Ovary (tissue), 7 donors: ENCODE measurements at regions not wholly inside any gene's neighbourhood (a gene's known extent, or its start where the extent isn't known, plus 50 kb on each side); places are given as distances from the start of the nearest gene placed in this dataset.

ENCODE experiments used
- DNase-seq, 5 donors: peaks; one replicate each; pipeline ENCODE4 v3.0.0-alpha.2; 2019 to 2020
- H3K27ac ChIP-seq, 2 donors: fragments of 200-600 bp; one replicate each; pipeline versions ENCODE4 v1.5.1 to v1.8.0; 2019 to 2022
- H3K27me3 ChIP-seq: fragments of 200-600 bp; one replicate; pipeline ENCODE4 v1.8.0; 2022
- H3K36me3 ChIP-seq: fragments of 200-600 bp; sonication (generic); one replicate; pipeline ENCODE4 v1.5.1; 2019
- H3K4me1 ChIP-seq: one replicate; pipeline ENCODE4 v1.8.1; 2013; ENCODE audit warnings: mild to moderate bottlenecking, moderate library complexity; ENCODE audit not compliant: insufficient read depth
- H3K4me3 ChIP-seq: fragments of 200-600 bp; sonication (generic); one replicate; pipeline ENCODE4 v1.5.1; 2017
- H3K9me3 ChIP-seq, 2 donors: fragments of 200-600 bp in 1 of 2; sonication (generic) in 1 of 2; one replicate each; pipeline versions ENCODE4 v1.5.1 to v1.8.1; 2013 to 2019; ENCODE audit warnings: mild to moderate bottlenecking in 1 of 2, moderate library complexity in 1 of 2
- EP300 ChIP-seq: sonication (generic); formaldehyde crosslinking; IDR thresholded peaks from one replicate; pipeline ENCODE4 v1.6.1; 2017; ENCODE audit warnings: antibody characterized with exemption
- POLR2A ChIP-seq: fragments of 450-650 bp; IDR thresholded peaks from one replicate; pipeline ENCODE4 v1.6.1; 2017; ENCODE audit warnings: antibody characterized with exemption, mild to moderate bottlenecking, moderate library complexity
- WGBS, 3 donors: extraction: QIAGEN DNeasy Blood & Tissue Kit in 1 of 3; methylation state at CpG; one replicate each; pipeline versions ENCODE4 v1.1.5 to v1.1.7; 2013 to 2017; 5-methylcytosine and 5-hydroxymethylcytosine counted together
- intact Hi-C, 4 donors: fragments of 100-400 bp; cut with DNase I; formaldehyde crosslinking; loops; one replicate each; pipeline versions ENCODE4 v1.11.0 to v1.15.1; 2022 to 2023
- TF ChIP-seq, protein P1 (sequence below), 3 donors: fragments of 450-650 bp in 2 of 3; fragments of 200-600 bp in 1 of 3; IDR thresholded peaks; one replicate each; pipeline versions ENCODE4 v1.5.1 to v1.8.0; 2016 to 2022; ENCODE audit warnings: antibody characterized with exemption in 3 of 3, mild to moderate bottlenecking in 1 of 3
- donor health status: DM: no; HTN: no; CAD: no; lungs with moderate emphysema.
- donor health status: DM: no; HTN: no; CAD: no.
- donor health status: Bipolar disorder and iron deficiency.
- donor health status: DM: no; HTN: no; CAD: no.
- donor health status: DM: yes; HTN: yes; CAD: no.

DNA sequence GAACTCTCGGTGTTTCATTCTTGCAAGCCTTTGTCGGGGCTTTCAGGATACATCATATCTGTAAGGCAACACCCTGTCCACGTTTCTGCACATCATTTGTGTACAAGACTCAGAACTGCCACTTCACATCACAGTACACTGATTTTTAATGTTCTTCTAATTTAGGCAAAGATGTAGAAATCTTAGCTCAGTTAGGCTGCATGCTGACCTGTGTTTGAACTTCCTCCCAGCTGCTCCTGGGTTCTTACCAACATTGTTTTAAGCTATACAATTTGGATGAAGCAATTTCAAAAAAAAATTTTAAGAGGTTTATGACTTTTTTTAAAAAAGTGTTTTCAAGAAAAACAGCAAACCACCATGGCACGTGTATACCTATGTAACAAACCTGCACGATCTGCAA is 1047.9 kb upstream of the SLC10A2 start:
- Histone ChIP-seq H3K4me1 (no peaks in the 10 kb centered on the region), H3K27ac (no peak overlapping the region), H3K36me3 (no peaks in the 10 kb centered on the region), H3K4me3 (no peak overlapping the region), H3K9me3 (no peaks in the 10 kb centered on the region), H3K27me3 (no peaks in the 10 kb centered on the region)
- no peak for TF ChIP-seq POLR2A
- TF ChIP-seq, protein P1, sequence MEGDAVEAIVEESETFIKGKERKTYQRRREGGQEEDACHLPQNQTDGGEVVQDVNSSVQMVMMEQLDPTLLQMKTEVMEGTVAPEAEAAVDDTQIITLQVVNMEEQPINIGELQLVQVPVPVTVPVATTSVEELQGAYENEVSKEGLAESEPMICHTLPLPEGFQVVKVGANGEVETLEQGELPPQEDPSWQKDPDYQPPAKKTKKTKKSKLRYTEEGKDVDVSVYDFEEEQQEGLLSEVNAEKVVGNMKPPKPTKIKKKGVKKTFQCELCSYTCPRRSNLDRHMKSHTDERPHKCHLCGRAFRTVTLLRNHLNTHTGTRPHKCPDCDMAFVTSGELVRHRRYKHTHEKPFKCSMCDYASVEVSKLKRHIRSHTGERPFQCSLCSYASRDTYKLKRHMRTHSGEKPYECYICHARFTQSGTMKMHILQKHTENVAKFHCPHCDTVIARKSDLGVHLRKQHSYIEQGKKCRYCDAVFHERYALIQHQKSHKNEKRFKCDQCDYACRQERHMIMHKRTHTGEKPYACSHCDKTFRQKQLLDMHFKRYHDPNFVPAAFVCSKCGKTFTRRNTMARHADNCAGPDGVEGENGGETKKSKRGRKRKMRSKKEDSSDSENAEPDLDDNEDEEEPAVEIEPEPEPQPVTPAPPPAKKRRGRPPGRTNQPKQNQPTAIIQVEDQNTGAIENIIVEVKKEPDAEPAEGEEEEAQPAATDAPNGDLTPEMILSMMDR (IDR thresholded peaks at IDR 0.05): no peak
- no peak for TF ChIP-seq EP300
- intact Hi-C loops: no loop called here
- 43 to 44% (median 44%) methylated on average over 5 of the region's 5 CpGs for WGBS, 3 donors
- DNase-seq: no peak

DNA sequence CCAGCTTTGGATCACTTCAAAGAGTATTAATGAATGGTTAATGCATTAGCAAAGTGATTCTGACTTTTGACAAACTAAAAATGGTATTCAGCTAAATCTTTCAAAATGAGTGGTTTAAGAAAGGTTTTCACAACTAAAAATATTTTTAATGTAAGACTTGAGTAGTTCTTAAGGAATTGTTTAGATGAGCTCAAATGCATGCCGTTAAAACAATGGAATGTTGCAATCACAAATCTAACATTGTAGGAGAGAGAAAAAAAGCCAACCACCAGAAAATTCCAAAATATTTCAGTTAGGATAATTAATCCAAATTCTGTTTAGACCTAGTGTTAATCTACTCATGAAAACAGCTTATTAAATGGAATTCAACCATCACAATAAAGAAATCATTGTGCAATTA is 1044.8 kb upstream of the SLC10A2 start:
- Histone ChIP-seq H3K27me3 (no peaks in the 10 kb centered on the region), H3K36me3 (no peaks in the 10 kb centered on the region), H3K27ac (no peak overlapping the region), H3K9me3 (no peaks in the 10 kb centered on the region), H3K4me1 (no peaks in the 10 kb centered on the region), H3K4me3 (no peak overlapping the region)
- WGBS, 3 donors: 10 to 17% (median 10%) methylated on average over 1 of the region's 1 CpG
- DNase-seq: no peak
- intact Hi-C loops: no loop called here
- TF ChIP-seq, protein P1 (IDR thresholded peaks at IDR 0.05): no peak
- TF ChIP-seq EP300 (no peak), POLR2A (no peak)

DNA sequence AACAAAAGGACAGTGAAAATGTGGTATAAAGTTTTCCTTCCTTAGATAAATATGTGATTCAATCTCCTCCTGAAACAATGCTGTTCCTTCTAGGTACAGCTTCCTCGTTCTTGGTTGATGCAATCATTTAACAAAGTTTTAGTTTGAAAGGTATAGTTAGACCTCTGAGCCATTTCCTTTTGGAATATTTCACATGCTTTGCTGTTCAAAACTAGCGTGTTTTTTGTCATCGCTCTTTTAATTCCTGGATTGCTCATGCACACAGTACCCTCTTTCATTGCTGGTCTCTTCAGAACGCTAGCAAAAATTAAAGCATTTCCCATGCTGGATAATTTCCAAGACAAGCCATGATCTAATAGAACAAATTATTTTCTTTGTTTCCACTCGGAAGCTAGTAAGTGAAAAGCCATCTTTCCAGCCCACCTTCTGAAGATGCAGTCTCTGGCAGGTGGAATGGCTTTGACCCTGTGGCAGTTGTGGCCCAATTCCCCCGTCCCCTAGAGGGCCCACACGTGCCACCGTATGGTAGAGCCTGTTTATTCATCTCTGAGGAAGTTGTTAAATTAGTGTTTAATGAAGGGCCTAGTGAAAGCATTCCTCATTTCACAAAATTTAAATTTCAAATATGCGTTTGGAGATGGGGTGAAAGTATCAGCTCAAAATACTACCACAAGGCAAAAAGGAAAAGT is 1040.6 kb upstream of the SLC10A2 start:
- TF ChIP-seq, protein P1 (IDR thresholded peaks at IDR 0.05): no peak
- TF ChIP-seq POLR2A (no peak), EP300 (no peak)
- 71 to 79% (median 77%) methylated on average over 9 of the region's 9 CpGs for WGBS, 3 donors
- Histone ChIP-seq H3K36me3 (no peaks in the 10 kb centered on the region), H3K4me1 (no peaks in the 10 kb centered on the region), H3K27me3 (no peaks in the 10 kb centered on the region), H3K27ac (no peak overlapping the region), H3K4me3 (no peak overlapping the region), H3K9me3 (no peaks in the 10 kb centered on the region)
- intact Hi-C loops: no loop called here
- DNase-seq: no peak

DNA sequence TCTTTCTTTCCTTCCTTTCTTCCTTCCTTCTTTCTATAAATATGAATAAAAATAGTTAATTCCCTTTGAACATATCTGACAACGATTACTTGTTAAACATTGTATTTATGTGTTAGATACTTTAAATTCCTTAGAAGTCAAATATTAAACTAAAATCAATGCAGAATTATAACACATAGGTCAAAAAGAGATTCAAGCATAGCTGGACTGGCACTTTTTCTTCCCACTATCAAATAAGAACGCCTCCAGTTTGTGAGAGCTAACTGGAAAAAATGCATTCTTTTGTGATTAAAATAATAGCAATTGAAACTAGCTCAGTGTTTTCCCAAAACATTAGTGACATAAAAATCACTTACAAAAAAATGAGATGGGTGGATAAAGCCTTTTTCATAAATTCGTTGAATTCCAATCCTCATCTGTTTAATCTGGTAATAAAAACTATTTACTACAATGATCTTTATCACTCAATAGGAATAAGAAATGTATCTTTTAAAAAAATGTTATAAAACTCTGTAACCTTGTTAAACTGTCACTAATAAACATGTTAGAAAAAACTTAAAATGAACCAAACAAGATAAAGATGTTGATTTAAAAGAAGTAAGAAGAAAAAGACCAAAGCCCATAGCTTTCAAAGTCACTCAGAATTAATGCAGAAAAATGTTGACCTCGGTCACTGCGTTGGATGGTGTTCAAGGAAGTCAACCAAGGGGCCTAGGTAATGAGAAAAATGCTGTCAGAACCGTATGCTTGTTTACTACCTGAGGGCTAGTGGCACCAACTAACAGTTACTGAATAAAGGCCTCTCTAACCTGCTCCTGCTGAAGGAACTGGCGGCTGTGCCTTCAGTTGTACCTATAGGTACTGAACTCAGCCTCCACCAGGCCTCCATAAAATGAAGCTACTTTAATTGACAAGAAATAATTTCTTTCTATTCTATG is 1039.5 kb upstream of the SLC10A2 start:
- H3K9me3 ChIP-seq: no peaks in the 10 kb centered on the region
- no peak overlapping the region for H3K4me3 ChIP-seq
- H3K27ac ChIP-seq: no peak overlapping the region
- intact Hi-C loops: no loop called here
- no peaks in the 10 kb centered on the region for H3K27me3 ChIP-seq
- H3K4me1 ChIP-seq: no peaks in the 10 kb centered on the region
- H3K36me3 ChIP-seq: no peaks in the 10 kb centered on the region
- TF ChIP-seq POLR2A: no peak
- TF ChIP-seq, protein P1 (IDR thresholded peaks at IDR 0.05): no peak
- no peak for TF ChIP-seq EP300
- DNase-seq: no peak
- 43 to 50% (median 44%) methylated on average over 7 of the region's 7 CpGs for WGBS, 3 donors
